ENCODE measurements at regions not wholly inside any gene's neighbourhood (a gene's known extent, or its start where the extent isn't known, plus 50 kb on each side); places are given as distances from the start of the nearest gene placed in this dataset.

DNA sequence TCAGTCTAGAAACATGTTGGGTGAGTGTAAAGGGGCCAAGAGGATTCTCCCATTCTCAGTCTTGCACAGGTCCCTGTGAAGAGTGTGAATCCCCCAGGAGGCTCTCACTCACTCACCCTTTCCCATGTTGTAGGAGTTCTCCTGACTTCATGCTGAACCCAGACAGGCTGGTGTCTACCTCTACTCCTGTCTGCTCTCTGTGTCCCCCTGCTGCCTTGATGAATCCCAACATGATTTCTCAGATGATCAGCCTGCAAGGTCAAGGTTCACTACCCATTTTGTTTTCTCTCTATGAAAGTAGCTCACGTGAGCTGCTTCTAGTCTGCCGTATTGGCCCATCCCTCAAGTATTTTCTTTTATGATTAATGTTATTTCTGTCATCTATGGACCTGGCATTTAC is 500.6 kb downstream of the ETS1 start:
- Histone ChIP-seq H3K27ac (ENCODE audit: insufficient read depth, low read depth, low read length) (no peak overlapping the region), H2AFZ (ENCODE audit: low read depth, low read length) (no peak overlapping the region), H3K9me1 (replicated peaks; ENCODE audit: control insufficient read depth, extremely low read depth, insufficient read depth, low read length) (no peaks in the 10 kb centered on the region), H3K9me3 (replicated peaks; ENCODE audit: control insufficient read depth, insufficient read depth, low read length) (no peaks in the 10 kb centered on the region), H3K4me2 (ENCODE audit: insufficient read depth, low read length) (no peak overlapping the region), H3K36me3 (ENCODE audit: control insufficient read depth in 2 of 2, extremely low read depth in 1 of 2, insufficient read depth in 2 of 2, low read length in 2 of 2) (no peaks in the 10 kb centered on the region), H3K4me3 (replicated peaks in 1 of 3; ENCODE audit: insufficient read depth in 1 of 3, low read depth in 1 of 3, low read length in 3 of 3) (no peak overlapping the region), H3K9ac (replicated peaks; ENCODE audit: extremely low read depth, insufficient read depth, low read length) (no peak overlapping the region), H3K4me1 (ENCODE audit: control insufficient read depth, extremely low read depth, insufficient read depth, low read length) (no peaks in the 10 kb centered on the region), H4K20me1 (replicated peaks; ENCODE audit: control insufficient read depth, extremely low read depth, insufficient read depth, low read length) (no peaks in the 10 kb centered on the region), H3K79me2 (ENCODE audit: control insufficient read depth, insufficient read depth, low read length) (no peaks in the 10 kb centered on the region), H3K27me3 (ENCODE audit: control insufficient read depth in 2 of 2, insufficient read depth in 2 of 2, low read length in 2 of 2) (no peaks in the 10 kb centered on the region)
- dilution Hi-C loops (cut with MboI; ENCODE audit: extremely low pct_ligation_motif_present, low sequenced_read_pairs) = no loop called here
- ChIA-PET POLR2A (no interaction called here), CTCF (interaction anchor here (1.0 kb wide), 1 partner anchor 15 kb away, joined by 3 read pairs; no protein-coding TSS in a partner anchor)
- intact Hi-C loops (cut with micrococcal nuclease) = no loop called here
- TF ChIP-seq FOS (IDR thresholded peaks at IDR 0.05; ENCODE audit: borderline replicate concordance, insufficient read depth, low read length) (no peak), GATA2 (IDR thresholded peaks at IDR 0.05; ENCODE audit: insufficient read depth, insufficient read length, low read depth, low read length) (no peak), JUN (IDR thresholded peaks at IDR 0.05; ENCODE audit: borderline replicate concordance, insufficient read depth, insufficient read length, low read depth) (no peak), EZH2 (IDR thresholded peaks at IDR 0.05; ENCODE audit: borderline replicate concordance, low read depth, low read length, severe bottlenecking) (no peak), POLR2AphosphoS5 (IDR thresholded peaks at IDR 0.05; ENCODE audit: insufficient read depth, low read depth, low read length) (no peak), MYC (IDR thresholded peaks at IDR 0.05; ENCODE audit: low read depth, low read length) (no peak), POLR2A (IDR thresholded peaks at IDR 0.05; ENCODE audit: low read depth, low read length) (no peak)
- TF ChIP-seq, protein P1, sequence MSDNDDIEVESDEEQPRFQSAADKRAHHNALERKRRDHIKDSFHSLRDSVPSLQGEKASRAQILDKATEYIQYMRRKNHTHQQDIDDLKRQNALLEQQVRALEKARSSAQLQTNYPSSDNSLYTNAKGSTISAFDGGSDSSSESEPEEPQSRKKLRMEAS (IDR thresholded peaks at IDR 0.05; ENCODE audit: insufficient read depth, insufficient read length) = no peak
- TF ChIP-seq, protein P2, sequence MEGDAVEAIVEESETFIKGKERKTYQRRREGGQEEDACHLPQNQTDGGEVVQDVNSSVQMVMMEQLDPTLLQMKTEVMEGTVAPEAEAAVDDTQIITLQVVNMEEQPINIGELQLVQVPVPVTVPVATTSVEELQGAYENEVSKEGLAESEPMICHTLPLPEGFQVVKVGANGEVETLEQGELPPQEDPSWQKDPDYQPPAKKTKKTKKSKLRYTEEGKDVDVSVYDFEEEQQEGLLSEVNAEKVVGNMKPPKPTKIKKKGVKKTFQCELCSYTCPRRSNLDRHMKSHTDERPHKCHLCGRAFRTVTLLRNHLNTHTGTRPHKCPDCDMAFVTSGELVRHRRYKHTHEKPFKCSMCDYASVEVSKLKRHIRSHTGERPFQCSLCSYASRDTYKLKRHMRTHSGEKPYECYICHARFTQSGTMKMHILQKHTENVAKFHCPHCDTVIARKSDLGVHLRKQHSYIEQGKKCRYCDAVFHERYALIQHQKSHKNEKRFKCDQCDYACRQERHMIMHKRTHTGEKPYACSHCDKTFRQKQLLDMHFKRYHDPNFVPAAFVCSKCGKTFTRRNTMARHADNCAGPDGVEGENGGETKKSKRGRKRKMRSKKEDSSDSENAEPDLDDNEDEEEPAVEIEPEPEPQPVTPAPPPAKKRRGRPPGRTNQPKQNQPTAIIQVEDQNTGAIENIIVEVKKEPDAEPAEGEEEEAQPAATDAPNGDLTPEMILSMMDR (IDR thresholded peaks at IDR 0.05; ENCODE audit: extremely low read depth in 1 of 2, insufficient read depth in 1 of 2, low read depth in 1 of 2, low read length in 2 of 2) = no peak
- FAIRE-seq (no peak), DNase-seq (ENCODE audit: low read depth, low spot score) (no peak)
- BruUV-seq (replicated peaks) = no TSS peak

Data from endothelial cell of umbilical vein (primary cell).